H9 (cell line): ENCODE measurements at regions not wholly inside any gene's neighbourhood (a gene's known extent, or its start where the extent isn't known, plus 50 kb on each side); places are given as distances from the start of the nearest gene placed in this dataset.

ENCODE experiments used
- DNase-seq: peaks from one replicate; pipeline ENCODE4 v3.0.0-alpha.2; 2017
- H2AFZ ChIP-seq: one replicate; pipeline ENCODE4 v1.6.1; 2013; ENCODE audit warnings: mild to moderate bottlenecking, low read length, control low read depth, moderate library complexity
- H2AK5ac ChIP-seq: 2 replicates; pipeline ENCODE4 v1.6.1; 2013; ENCODE audit warnings: low read length, control low read depth, mixed read lengths; ENCODE audit not compliant: insufficient read length
- H2BK120ac ChIP-seq: one replicate; pipeline ENCODE4 v1.6.1; 2013; ENCODE audit warnings: low read depth, mild to moderate bottlenecking, low read length, control low read depth, inconsistent platforms; ENCODE audit not compliant: poor library complexity, severe bottlenecking
- H2BK12ac ChIP-seq: 2 replicates; pipeline ENCODE4 v1.6.1; 2013; ENCODE audit warnings: low read length, control low read depth, mixed read lengths, low read depth; ENCODE audit not compliant: insufficient read length
- H2BK15ac ChIP-seq: 2 replicates; pipeline ENCODE4 v1.6.1; 2013; ENCODE audit warnings: low read depth, low read length, control low read depth
- H2BK20ac ChIP-seq: one replicate; pipeline ENCODE4 v1.6.1; 2013; ENCODE audit warnings: low read depth, mild to moderate bottlenecking, low read length, control low read depth, inconsistent platforms; ENCODE audit not compliant: poor library complexity, severe bottlenecking
- H2BK5ac ChIP-seq: 2 replicates; pipeline ENCODE4 v1.6.1; 2013; ENCODE audit warnings: low read length, control low read depth, mixed read lengths; ENCODE audit not compliant: insufficient read length
- H3K14ac ChIP-seq: 2 replicates; pipeline ENCODE4 v1.6.1; 2013; ENCODE audit warnings: low read length, control low read depth; ENCODE audit not compliant: insufficient read depth
- H3K18ac ChIP-seq: 2 replicates; pipeline ENCODE4 v1.6.1; 2013; ENCODE audit warnings: low read depth, mild to moderate bottlenecking, mixed read lengths, low read length, control low read depth; ENCODE audit not compliant: insufficient read length
- H3K23ac ChIP-seq: 2 replicates; pipeline ENCODE4 v1.6.1; 2013; ENCODE audit warnings: low read length, control low read depth, mixed read lengths, low read depth; ENCODE audit not compliant: insufficient read length
- H3K23me2 ChIP-seq: 2 replicates; pipeline ENCODE4 v1.6.1; 2013; ENCODE audit warnings: low read depth, mild to moderate bottlenecking, mixed read lengths, low read length, control low read depth; ENCODE audit not compliant: insufficient read length, poor library complexity, severe bottlenecking
- H3K27ac ChIP-seq: 2 replicates; pipeline ENCODE4 v1.5.1; 2013; ENCODE audit warnings: low read length, control low read depth, mixed read lengths, low read depth; ENCODE audit not compliant: insufficient read length
- H3K27me3 ChIP-seq: 2 replicates; pipeline ENCODE4 v1.6.1; 2013; ENCODE audit warnings: low read length, control low read depth, inconsistent platforms; ENCODE audit not compliant: insufficient read depth
- H3K4ac ChIP-seq: 2 replicates; pipeline ENCODE4 v1.6.1; 2013; ENCODE audit warnings: low read depth, mild to moderate bottlenecking, control low read depth, inconsistent platforms, low read length, moderate library complexity
- H3K4me1 ChIP-seq: 2 replicates; pipeline ENCODE4 v1.6.1; 2013; ENCODE audit warnings: low read length, control low read depth, inconsistent platforms; ENCODE audit not compliant: insufficient read depth
- H3K4me2 ChIP-seq: 2 replicates; pipeline ENCODE4 v1.6.1; 2013; ENCODE audit warnings: low read length, control low read depth, mixed read lengths; ENCODE audit not compliant: insufficient read length, insufficient read depth
- H3K56ac ChIP-seq: 2 replicates; pipeline ENCODE4 v1.6.1; 2013; ENCODE audit warnings: low read depth, mild to moderate bottlenecking, mixed read lengths, low read length, control low read depth; ENCODE audit not compliant: insufficient read length
- H3K79me1 ChIP-seq: 2 replicates; pipeline ENCODE4 v1.6.1; 2013; ENCODE audit warnings: low read depth, mild to moderate bottlenecking, moderate library complexity, low read length, control low read depth, inconsistent platforms; ENCODE audit not compliant: insufficient read depth, poor library complexity, severe bottlenecking
- H3K79me2 ChIP-seq: 2 replicates; pipeline ENCODE4 v1.6.1; 2013; ENCODE audit warnings: low read length, control low read depth, inconsistent platforms; ENCODE audit not compliant: insufficient read depth
- H3K9ac ChIP-seq: 2 replicates; pipeline ENCODE4 v1.6.1; 2013; ENCODE audit warnings: low read length, control low read depth, mixed read lengths; ENCODE audit not compliant: insufficient read length; ENCODE audit errors: extremely low read depth
- H3K9me3 ChIP-seq: one replicate; pipeline ENCODE4 v1.6.1; 2013; ENCODE audit warnings: low read depth, low read length, inconsistent platforms; ENCODE audit not compliant: control insufficient read depth
- H3T11ph ChIP-seq: one replicate; pipeline ENCODE4 v1.6.1; 2013; ENCODE audit warnings: mild to moderate bottlenecking, low read length, control low read depth, inconsistent platforms
- H4K20me1 ChIP-seq: one replicate; pipeline ENCODE4 v1.6.1; 2013; ENCODE audit not compliant: control insufficient read depth, insufficient read length, insufficient read depth
- H4K5ac ChIP-seq: 2 replicates; pipeline ENCODE4 v1.6.1; 2013; ENCODE audit warnings: low read depth, mild to moderate bottlenecking, mixed read lengths, low read length, control low read depth; ENCODE audit not compliant: insufficient read length
- H4K8ac ChIP-seq: replicated peaks from 2 replicates; pipeline ENCODE4 v1.6.1; 2013; ENCODE audit warnings: low read length, control low read depth, mixed read lengths, low read depth; ENCODE audit not compliant: insufficient read length
- H4K91ac ChIP-seq: 2 replicates; pipeline ENCODE4 v1.6.1; 2013; ENCODE audit warnings: low read depth, mild to moderate bottlenecking, moderate library complexity, mixed read lengths, low read length, control low read depth; ENCODE audit not compliant: insufficient read length
- H3K27ac Mint-ChIP-seq, 3 experiments: 2 replicates in 2 of 3; 3 replicates in 1 of 3; pipeline ENCODE4 v1.8.0; 2020 to 2021; ENCODE audit warnings: mixed read lengths in 3 of 3, mild to moderate bottlenecking in 1 of 3, moderate library complexity in 1 of 3
- H3K27me3 Mint-ChIP-seq: 2 replicates; pipeline ENCODE4 v1.8.0; 2021; ENCODE audit warnings: low read depth, mild to moderate bottlenecking, moderate library complexity, mixed read lengths
- H3K36me3 Mint-ChIP-seq, 3 experiments: 2 replicates in 2 of 3; 3 replicates in 1 of 3; pipeline ENCODE4 v1.8.0; 2020 to 2021; ENCODE audit warnings: low read depth in 3 of 3, mixed read lengths in 3 of 3; ENCODE audit not compliant: insufficient read depth in 1 of 3
- H3K4me1 Mint-ChIP-seq, 2 experiments: 2 replicates each; pipeline ENCODE4 v1.8.0; 2020; ENCODE audit warnings: mixed read lengths in 2 of 2
- H3K4me3 Mint-ChIP-seq, 2 experiments: 2 replicates in 1 of 2; 3 replicates in 1 of 2; pipeline ENCODE4 v1.8.0; 2020 to 2021; ENCODE audit warnings: mild to moderate bottlenecking in 2 of 2, mixed read lengths in 2 of 2, moderate library complexity in 1 of 2
- H3K9me3 Mint-ChIP-seq, 2 experiments: 2 replicates in 1 of 2; 3 replicates in 1 of 2; pipeline ENCODE4 v1.8.0; 2020; ENCODE audit warnings: mild to moderate bottlenecking in 2 of 2, mixed read lengths in 2 of 2, moderate library complexity in 1 of 2
- CTCF ChIP-seq: fragments of 200-600 bp; sonication (generic); conservative IDR thresholded peaks from 3 replicates; pipeline ENCODE4 v1.8.0; 2021; ENCODE audit warnings: antibody characterized with exemption, mild to moderate bottlenecking
- WGBS: extraction: QIAGEN DNeasy Blood & Tissue Kit; methylation state at CpG from one replicate; pipeline ENCODE4 v1.1.7; 2013; ENCODE audit warnings: missing lambda C conversion rate, low lambda C conversion rate, mixed read lengths; ENCODE audit not compliant: insufficient read length; ENCODE audit errors: extremely low coverage; 5-methylcytosine and 5-hydroxymethylcytosine counted together

GRCh38 chr4:91754716-91755115 is 549.0 kb upstream of the GRID2 start:
- no peaks in the 10 kb centered on the region for H3K4me1 ChIP-seq
- H3K23ac ChIP-seq: no peak overlapping the region
- H3K79me1 ChIP-seq: no peaks in the 10 kb centered on the region
- H3K27me3 Mint-ChIP-seq: no peaks in the 10 kb centered on the region
- H3T11ph ChIP-seq: no peak overlapping the region
- no peak overlapping the region for H2BK15ac ChIP-seq
- no peak overlapping the region for H3K18ac ChIP-seq
- H3K27me3 ChIP-seq: no peaks in the 10 kb centered on the region
- H3K36me3 Mint-ChIP-seq: no peaks in the 10 kb centered on the region; a peak in 1 of 7 replicates
- H3K79me2 ChIP-seq: no peaks in the 10 kb centered on the region
- DNase-seq: no peak
- H2BK120ac ChIP-seq: no peak overlapping the region
- H2AFZ ChIP-seq: no peak overlapping the region
- no peak overlapping the region for H3K4ac ChIP-seq
- no peaks in the 10 kb centered on the region for H3K9me3 Mint-ChIP-seq
- H4K20me1 ChIP-seq: no peaks in the 10 kb centered on the region
- H3K27ac ChIP-seq: no peak overlapping the region
- no peak overlapping the region for H3K9ac ChIP-seq
- H2AK5ac ChIP-seq: no peak overlapping the region
- TF ChIP-seq CTCF: no peak
- no peak overlapping the region for H2BK20ac ChIP-seq
- H3K4me2 ChIP-seq: no peak overlapping the region
- H3K56ac ChIP-seq: no peak overlapping the region
- WGBS: no CpG with 5 or more reads among the region's 2 CpGs
- no peaks in the 10 kb centered on the region for H3K4me1 Mint-ChIP-seq
- H4K5ac ChIP-seq: no peak overlapping the region
- H2BK5ac ChIP-seq: no peak overlapping the region
- no peak overlapping the region for H3K14ac ChIP-seq
- H4K8ac ChIP-seq: no peak overlapping the region
- no peaks in the 10 kb centered on the region for H3K9me3 ChIP-seq
- H3K27ac Mint-ChIP-seq: no peak overlapping the region
- H3K4me3 Mint-ChIP-seq: no peak overlapping the region
- H2BK12ac ChIP-seq: no peak overlapping the region
- no peaks in the 10 kb centered on the region for H3K23me2 ChIP-seq
- H4K91ac ChIP-seq: no peak overlapping the region
